ENCODE measurements at regions not wholly inside any gene's neighbourhood (a gene's known extent, or its start where the extent isn't known, plus 50 kb on each side); places are given as distances from the start of the nearest gene placed in this dataset.

DNA sequence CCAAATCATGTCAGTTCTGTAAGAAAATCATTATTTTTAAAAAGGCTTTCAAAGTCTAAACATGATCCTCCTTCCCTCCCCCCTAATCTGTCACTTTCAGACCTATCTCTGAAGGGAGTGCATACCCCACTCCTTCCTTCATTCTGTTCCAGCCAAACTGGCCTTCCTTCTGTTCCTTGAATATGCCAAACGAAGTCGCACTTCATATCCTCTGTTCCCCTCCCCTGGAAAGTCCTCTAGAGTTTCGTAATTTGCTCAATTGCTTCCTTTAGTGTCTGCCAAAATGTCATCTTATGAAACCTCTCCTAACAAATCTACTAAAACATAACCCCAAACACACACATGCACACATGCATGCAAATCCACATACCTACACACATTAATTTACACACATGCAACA lies 69.5 kb upstream of the TUSC7 start:
- Histone ChIP-seq H3T11ph (ENCODE audit: low read length) (no peak overlapping the region), H3K9me3 (ENCODE audit: control insufficient read depth, low read depth, low read length) (no peaks in the 10 kb centered on the region), H3K18ac (ENCODE audit: insufficient read length, low read depth, low read length) (no peak overlapping the region), H2BK12ac (ENCODE audit: insufficient read length, low read depth, low read length) (no peak overlapping the region), H4K91ac (ENCODE audit: insufficient read length, low read depth, low read length) (no peak overlapping the region), H4K5ac (ENCODE audit: insufficient read length, low read depth, low read length) (no peak overlapping the region), H3K23ac (ENCODE audit: insufficient read length, low read depth, low read length) (no peak overlapping the region), H3K23me2 (ENCODE audit: insufficient read length, low read depth, low read length, poor library complexity, severe bottlenecking) (no peaks in the 10 kb centered on the region), H2BK15ac (ENCODE audit: low read depth, low read length) (no peak overlapping the region), H2BK5ac (ENCODE audit: insufficient read length, low read length) (no peak overlapping the region), H3K4me1 (ENCODE audit: insufficient read depth, low read length) (no peaks in the 10 kb centered on the region), H2BK120ac (ENCODE audit: low read depth, low read length, poor library complexity, severe bottlenecking) (no peak overlapping the region), H3K4me2 (ENCODE audit: insufficient read depth, insufficient read length, low read length) (no peak overlapping the region), H4K8ac (replicated peaks; ENCODE audit: insufficient read length, low read depth, low read length) (no peak overlapping the region), H3K27me3 (ENCODE audit: insufficient read depth, low read length) (no peaks in the 10 kb centered on the region), H3K79me2 (ENCODE audit: insufficient read depth, low read length) (no peaks in the 10 kb centered on the region), H3K9ac (ENCODE audit: extremely low read depth, insufficient read length, low read length) (no peak overlapping the region), H4K20me1 (ENCODE audit: control insufficient read depth, insufficient read depth, insufficient read length) (no peaks in the 10 kb centered on the region), H3K14ac (ENCODE audit: insufficient read depth, low read length) (no peak overlapping the region), H3K27ac (ENCODE audit: insufficient read length, low read depth, low read length) (no peak overlapping the region), H3K56ac (ENCODE audit: insufficient read length, low read depth, low read length) (no peak overlapping the region), H2AFZ (ENCODE audit: low read length) (no peak overlapping the region), H2AK5ac (ENCODE audit: insufficient read length, low read length) (no peak overlapping the region), H3K4ac (ENCODE audit: low read depth, low read length) (no peak overlapping the region), H2BK20ac (ENCODE audit: low read depth, low read length, poor library complexity, severe bottlenecking) (no peak overlapping the region), H3K79me1 (ENCODE audit: insufficient read depth, low read depth, low read length, poor library complexity, severe bottlenecking) (no peaks in the 10 kb centered on the region)
- 0 out of 4 replicates have a peak, but pooled peaks cover 0 to 2% of the 10 kb centered on the region in 2 experiments for H3K4me1 Mint-ChIP-seq
- TF ChIP-seq, protein P1, sequence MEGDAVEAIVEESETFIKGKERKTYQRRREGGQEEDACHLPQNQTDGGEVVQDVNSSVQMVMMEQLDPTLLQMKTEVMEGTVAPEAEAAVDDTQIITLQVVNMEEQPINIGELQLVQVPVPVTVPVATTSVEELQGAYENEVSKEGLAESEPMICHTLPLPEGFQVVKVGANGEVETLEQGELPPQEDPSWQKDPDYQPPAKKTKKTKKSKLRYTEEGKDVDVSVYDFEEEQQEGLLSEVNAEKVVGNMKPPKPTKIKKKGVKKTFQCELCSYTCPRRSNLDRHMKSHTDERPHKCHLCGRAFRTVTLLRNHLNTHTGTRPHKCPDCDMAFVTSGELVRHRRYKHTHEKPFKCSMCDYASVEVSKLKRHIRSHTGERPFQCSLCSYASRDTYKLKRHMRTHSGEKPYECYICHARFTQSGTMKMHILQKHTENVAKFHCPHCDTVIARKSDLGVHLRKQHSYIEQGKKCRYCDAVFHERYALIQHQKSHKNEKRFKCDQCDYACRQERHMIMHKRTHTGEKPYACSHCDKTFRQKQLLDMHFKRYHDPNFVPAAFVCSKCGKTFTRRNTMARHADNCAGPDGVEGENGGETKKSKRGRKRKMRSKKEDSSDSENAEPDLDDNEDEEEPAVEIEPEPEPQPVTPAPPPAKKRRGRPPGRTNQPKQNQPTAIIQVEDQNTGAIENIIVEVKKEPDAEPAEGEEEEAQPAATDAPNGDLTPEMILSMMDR (conservative IDR thresholded peaks at IDR 0.05): no peak
- DNase-seq: no peak
- H3K27ac Mint-ChIP-seq: no peak overlapping the region
- no peaks in the 10 kb centered on the region for H3K9me3 Mint-ChIP-seq
- H3K36me3 Mint-ChIP-seq (ENCODE audit: insufficient read depth in 1 of 3, low read depth in 3 of 3): no peaks in the 10 kb centered on the region
- no peak overlapping the region for H3K4me3 Mint-ChIP-seq
- no peaks in the 10 kb centered on the region for H3K27me3 Mint-ChIP-seq (ENCODE audit: low read depth)
- no CpG with 5 or more reads among the region's 3 CpGs for WGBS (ENCODE audit: extremely low coverage, insufficient read length, low lambda C conversion rate)
